ENCODE measurements at regions not wholly inside any gene's neighbourhood (a gene's known extent, or its start where the extent isn't known, plus 50 kb on each side); places are given as distances from the start of the nearest gene placed in this dataset.

DNA sequence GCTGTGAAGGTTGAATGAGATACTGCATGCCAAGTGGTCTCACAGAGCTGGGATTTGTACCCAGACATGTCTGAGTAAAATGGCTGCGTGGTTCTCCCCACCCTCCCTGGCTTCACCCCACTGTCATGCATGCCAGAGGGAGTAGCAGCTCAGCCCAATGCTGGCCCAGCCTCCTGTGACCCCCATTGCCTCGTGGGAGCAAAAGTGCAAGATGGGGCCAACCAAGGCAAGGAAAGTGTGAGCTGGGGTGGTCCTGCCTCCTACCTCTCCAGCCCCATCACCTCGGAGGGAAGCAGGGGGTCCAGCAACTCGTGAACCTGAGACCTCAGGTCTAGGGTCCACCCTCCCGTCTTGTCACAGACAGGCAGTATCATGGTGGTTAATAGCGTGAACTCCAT, 209.8 kb upstream of the GRIK3 start:
- CTCF ChIA-PET: no interaction called here
- no peak for TF ChIP-seq GLIS1 (tag by site-specific recombination; IDR thresholded peaks at IDR 0.05)
- no peak for TF ChIP-seq ZNF26 (tag by site-specific recombination; IDR thresholded peaks at IDR 0.05)
- TF ChIP-seq BCL11B (tag by site-specific recombination; IDR thresholded peaks at IDR 0.05; ENCODE audit: low read depth): no peak
- TF ChIP-seq ZNF596 (tag by site-specific recombination; IDR thresholded peaks at IDR 0.05): no peak
- TF ChIP-seq OSR2 (tag by site-specific recombination; IDR thresholded peaks at IDR 0.05): no peak
- no peak for TF ChIP-seq ZNF16 (tag by site-specific recombination; IDR thresholded peaks at IDR 0.05; ENCODE audit: low read depth)
- TF ChIP-seq ZNF561 (tag by site-specific recombination; IDR thresholded peaks at IDR 0.05; ENCODE audit: borderline replicate concordance): no peak
- TF ChIP-seq SETDB1 (IDR thresholded peaks at IDR 0.05; ENCODE audit: insufficient read length, low read length): no peak
- TF ChIP-seq GFI1B (tag by site-specific recombination; IDR thresholded peaks at IDR 0.05): no peak
- TF ChIP-seq ZNF2 (tag by site-specific recombination; IDR thresholded peaks at IDR 0.05): no peak
- Histone ChIP-seq H3K9me3 (ENCODE audit: control insufficient read depth, insufficient read depth, low read depth, low read length) (no peaks in the 10 kb centered on the region), H3K36me3 (ENCODE audit: control insufficient read depth in 2 of 2, insufficient read depth in 1 of 2, low read length in 2 of 2) (no peaks in the 10 kb centered on the region), H3K4me3 (ENCODE audit: low read depth, low read length) (no peak overlapping the region), H3K27ac (ENCODE audit: extremely low read depth, low read depth, low read length) (no peak overlapping the region), H3K4me1 (ENCODE audit: control insufficient read depth, insufficient read depth, low read length) (no peaks in the 10 kb centered on the region)
- POLR2A ChIA-PET: no interaction called here

DNA sequence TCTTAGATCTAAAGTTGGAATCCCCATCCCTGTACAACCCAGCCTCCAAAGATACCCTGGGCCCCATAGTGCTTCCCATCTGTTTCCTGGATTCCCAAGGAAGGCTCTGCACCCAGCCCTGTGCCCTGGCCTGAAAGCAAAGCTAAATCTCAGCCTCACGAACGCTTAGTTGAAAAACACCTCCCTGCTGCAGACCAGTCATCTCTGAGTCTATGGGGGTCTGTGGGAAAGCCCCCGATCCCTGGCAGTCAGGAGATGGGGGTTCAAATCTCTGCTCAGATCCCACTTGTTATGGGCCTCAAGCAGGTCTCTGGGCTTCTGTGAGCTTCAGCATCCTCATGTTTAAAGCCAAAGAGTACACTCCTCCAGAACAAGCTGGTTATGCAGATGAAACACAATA, 210.5 kb upstream of the GRIK3 start:
- ChIA-PET POLR2A (no interaction called here), CTCF (no interaction called here)
- Histone ChIP-seq H3K36me3 (ENCODE audit: control insufficient read depth in 2 of 2, insufficient read depth in 1 of 2, low read length in 2 of 2) (no peaks in the 10 kb centered on the region), H3K4me1 (ENCODE audit: control insufficient read depth, insufficient read depth, low read length) (no peaks in the 10 kb centered on the region), H3K9me3 (ENCODE audit: control insufficient read depth, insufficient read depth, low read depth, low read length) (no peaks in the 10 kb centered on the region), H3K4me3 (ENCODE audit: low read depth, low read length) (no peak overlapping the region), H3K27ac (ENCODE audit: extremely low read depth, low read depth, low read length) (no peak overlapping the region)
- no peak for TF ChIP-seq ZNF157 (tag by site-specific recombination; IDR thresholded peaks at IDR 0.05)
- no peak for TF ChIP-seq PRDM10 (tag by site-specific recombination; IDR thresholded peaks at IDR 0.05)
- TF ChIP-seq ZFHX2 (tag by site-specific recombination; conservative IDR thresholded peaks at IDR 0.05): no peak
- TF ChIP-seq ZNF658 (tag by site-specific recombination; IDR thresholded peaks at IDR 0.05): no peak
- TF ChIP-seq, protein P1, sequence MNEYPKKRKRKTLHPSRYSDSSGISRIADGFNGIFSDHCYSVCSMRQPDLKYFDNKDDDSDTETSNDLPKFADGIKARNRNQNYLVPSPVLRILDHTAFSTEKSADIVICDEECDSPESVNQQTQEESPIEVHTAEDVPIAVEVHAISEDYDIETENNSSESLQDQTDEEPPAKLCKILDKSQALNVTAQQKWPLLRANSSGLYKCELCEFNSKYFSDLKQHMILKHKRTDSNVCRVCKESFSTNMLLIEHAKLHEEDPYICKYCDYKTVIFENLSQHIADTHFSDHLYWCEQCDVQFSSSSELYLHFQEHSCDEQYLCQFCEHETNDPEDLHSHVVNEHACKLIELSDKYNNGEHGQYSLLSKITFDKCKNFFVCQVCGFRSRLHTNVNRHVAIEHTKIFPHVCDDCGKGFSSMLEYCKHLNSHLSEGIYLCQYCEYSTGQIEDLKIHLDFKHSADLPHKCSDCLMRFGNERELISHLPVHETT (tag by site-specific recombination; IDR thresholded peaks at IDR 0.05): no peak
- no peak for TF ChIP-seq ZNF529 (tag by site-specific recombination; IDR thresholded peaks at IDR 0.05; ENCODE audit: insufficient replicate concordance)
- no peak for TF ChIP-seq ZFP3 (tag by site-specific recombination; IDR thresholded peaks at IDR 0.05; ENCODE audit: low read depth)
- TF ChIP-seq ZBTB20 (tag by site-specific recombination; IDR thresholded peaks at IDR 0.05): no peak
- TF ChIP-seq BCL11B (tag by site-specific recombination; IDR thresholded peaks at IDR 0.05; ENCODE audit: low read depth): no peak
- no peak for TF ChIP-seq ZNF121 (tag by site-specific recombination; IDR thresholded peaks at IDR 0.05)
- TF ChIP-seq BCL6B (tag by site-specific recombination; IDR thresholded peaks at IDR 0.05): no peak
- TF ChIP-seq, protein P2, sequence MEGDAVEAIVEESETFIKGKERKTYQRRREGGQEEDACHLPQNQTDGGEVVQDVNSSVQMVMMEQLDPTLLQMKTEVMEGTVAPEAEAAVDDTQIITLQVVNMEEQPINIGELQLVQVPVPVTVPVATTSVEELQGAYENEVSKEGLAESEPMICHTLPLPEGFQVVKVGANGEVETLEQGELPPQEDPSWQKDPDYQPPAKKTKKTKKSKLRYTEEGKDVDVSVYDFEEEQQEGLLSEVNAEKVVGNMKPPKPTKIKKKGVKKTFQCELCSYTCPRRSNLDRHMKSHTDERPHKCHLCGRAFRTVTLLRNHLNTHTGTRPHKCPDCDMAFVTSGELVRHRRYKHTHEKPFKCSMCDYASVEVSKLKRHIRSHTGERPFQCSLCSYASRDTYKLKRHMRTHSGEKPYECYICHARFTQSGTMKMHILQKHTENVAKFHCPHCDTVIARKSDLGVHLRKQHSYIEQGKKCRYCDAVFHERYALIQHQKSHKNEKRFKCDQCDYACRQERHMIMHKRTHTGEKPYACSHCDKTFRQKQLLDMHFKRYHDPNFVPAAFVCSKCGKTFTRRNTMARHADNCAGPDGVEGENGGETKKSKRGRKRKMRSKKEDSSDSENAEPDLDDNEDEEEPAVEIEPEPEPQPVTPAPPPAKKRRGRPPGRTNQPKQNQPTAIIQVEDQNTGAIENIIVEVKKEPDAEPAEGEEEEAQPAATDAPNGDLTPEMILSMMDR (tag by site-specific recombination; IDR thresholded peaks at IDR 0.05): no peak
- TF ChIP-seq ZNF37A (tag by site-specific recombination; IDR thresholded peaks at IDR 0.05): no peak
- TF ChIP-seq HIC1 (tag by site-specific recombination; IDR thresholded peaks at IDR 0.05): no peak
- TF ChIP-seq ZNF514 (tag by site-specific recombination; IDR thresholded peaks at IDR 0.05): no peak
- TF ChIP-seq ZFP37 (tag by site-specific recombination; IDR thresholded peaks at IDR 0.05): no peak

All from HEK293 (cell line).